GM12892 (cell line): ENCODE measurements at regions not wholly inside any gene's neighbourhood (a gene's known extent, or its start where the extent isn't known, plus 50 kb on each side); places are given as distances from the start of the nearest gene placed in this dataset.

Experiments used
- DNase-seq: peaks from one replicate; pipeline ENCODE4 v3.0.0; 2011; ENCODE audit not compliant: insufficient read length
- FAIRE-seq: peaks from 2 replicates; lab custom pipeline; 2011; peaks lifted over from hg19 to GRCh38; lab: Jason Lieb, UNC
- POLR2A ChIP-seq: IDR thresholded peaks from 2 replicates; pipeline ENCODE4 v1.6.1; 2011; ENCODE audit warnings: low read depth, low read length, control low read depth
- POLR2AphosphoS5 ChIP-seq: IDR thresholded peaks from 2 replicates; pipeline ENCODE4 v1.6.1; 2011; ENCODE audit warnings: low read depth, low read length, control low read depth
- TAF1 ChIP-seq: IDR thresholded peaks from 2 replicates; pipeline ENCODE4 v1.6.1; 2011; ENCODE audit warnings: low read depth, mild to moderate bottlenecking, control low read depth, low read length, borderline replicate concordance

DNA sequence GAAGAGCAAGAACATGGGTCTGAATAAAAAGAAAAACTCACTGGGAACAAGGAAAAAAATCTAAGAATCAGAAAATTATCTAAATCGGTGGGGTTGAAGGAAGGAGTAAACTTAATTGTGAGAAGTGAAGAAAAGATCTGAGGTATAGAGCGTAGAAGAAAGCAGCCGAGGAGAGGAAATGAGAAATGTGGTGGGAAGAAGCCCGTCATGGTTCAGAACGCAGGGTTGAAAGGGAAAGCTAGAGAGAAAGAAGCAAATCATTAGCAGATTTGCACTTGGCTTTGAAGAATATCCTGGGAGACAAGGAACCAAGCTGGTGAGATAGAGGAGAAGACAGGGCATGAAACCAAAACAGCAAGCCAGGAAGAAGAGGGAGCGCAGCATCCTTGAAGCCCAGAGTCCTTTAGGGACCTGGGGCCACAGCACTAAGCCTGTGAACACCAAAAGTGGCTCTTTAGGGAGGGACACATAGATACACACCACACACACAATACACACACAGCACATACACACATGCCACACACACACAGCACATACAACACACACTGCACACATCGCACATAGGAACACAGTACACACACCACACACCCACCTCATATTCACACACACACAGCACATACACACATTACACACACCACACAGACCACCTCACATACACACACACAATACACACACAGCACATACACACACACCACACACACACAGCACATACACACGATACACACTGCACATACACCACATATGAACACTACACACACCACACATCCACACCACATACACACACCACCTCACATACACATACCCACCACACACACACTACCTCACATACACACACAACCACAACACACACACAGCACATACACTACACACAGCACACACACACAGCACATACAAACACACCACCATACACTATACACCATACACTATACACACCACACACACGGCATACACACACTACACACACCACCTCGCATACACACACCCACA lies 274.6 kb downstream of the ETAA1 start:
- DNase-seq (no peak), FAIRE-seq (peak; percentile 83)
- TF ChIP-seq TAF1 (no peak), POLR2A (no peak), POLR2AphosphoS5 (no peak)

DNA sequence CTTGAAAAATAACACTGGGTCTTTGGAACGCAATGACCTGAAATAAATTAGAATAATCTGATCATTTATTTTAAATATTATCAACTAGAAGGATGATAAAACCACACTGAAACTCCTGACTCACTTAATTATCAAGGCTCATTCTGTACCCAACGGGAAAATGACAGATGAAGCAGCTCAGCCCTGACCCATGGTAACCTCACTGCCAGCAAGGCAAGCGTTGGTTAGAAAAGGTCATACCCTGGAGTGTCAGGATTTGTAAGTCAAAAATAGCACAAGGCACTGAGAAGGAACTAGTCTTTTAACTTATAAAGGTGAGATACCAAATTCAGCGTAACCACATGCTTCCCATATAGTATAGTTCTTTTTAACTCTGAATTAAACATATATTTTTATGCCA lies 277.5 kb downstream of the ETAA1 start:
- FAIRE-seq, result no peak
- no peak for TF ChIP-seq POLR2AphosphoS5
- no peak for TF ChIP-seq POLR2A
- TF ChIP-seq TAF1, result no peak
- no peak for DNase-seq

DNA sequence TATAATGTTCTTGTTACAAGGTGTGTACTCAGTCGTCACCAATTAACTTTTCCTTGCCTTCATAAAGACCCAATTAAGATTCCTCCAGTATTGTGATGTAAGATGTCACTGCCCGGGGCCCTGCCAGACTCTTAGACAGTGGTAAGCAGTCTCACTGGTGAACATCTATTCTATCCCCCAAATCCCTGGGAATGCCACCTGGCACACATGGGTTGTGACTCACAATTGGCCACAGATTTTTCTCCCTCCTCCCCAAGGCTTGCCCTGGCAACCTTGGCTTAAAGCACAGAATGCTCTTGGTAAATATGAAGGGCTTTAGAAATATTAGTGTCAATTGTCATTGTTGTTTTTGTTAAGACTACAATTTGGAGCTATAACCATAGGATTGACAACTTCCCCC lies 287.9 kb downstream of the ETAA1 start:
- TF ChIP-seq TAF1, result no peak
- TF ChIP-seq POLR2A, result no peak
- no peak for TF ChIP-seq POLR2AphosphoS5
- DNase-seq (no peak), FAIRE-seq (no peak)

DNA sequence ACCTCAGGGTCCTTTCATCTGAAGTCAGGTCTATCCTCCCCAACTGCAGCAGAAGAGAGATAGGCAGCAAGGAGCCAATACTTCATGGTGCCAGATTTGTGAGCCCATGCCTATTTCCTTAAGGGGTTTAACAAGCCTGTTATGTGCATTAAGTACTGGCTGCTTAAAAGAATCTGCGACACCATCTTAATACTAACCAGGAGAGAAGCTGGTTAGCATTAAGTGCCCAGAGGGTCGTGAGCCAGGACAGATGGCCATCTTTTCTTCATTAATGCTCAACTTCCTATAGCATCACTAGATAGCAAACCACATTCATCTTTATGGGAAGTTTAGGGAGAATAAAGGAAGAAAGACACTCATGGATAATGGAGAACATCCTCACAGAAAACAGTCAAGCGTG lies 289.1 kb downstream of the ETAA1 start:
- no peak for DNase-seq
- TF ChIP-seq TAF1 (no peak), POLR2AphosphoS5 (no peak), POLR2A (no peak)
- no peak for FAIRE-seq

DNA sequence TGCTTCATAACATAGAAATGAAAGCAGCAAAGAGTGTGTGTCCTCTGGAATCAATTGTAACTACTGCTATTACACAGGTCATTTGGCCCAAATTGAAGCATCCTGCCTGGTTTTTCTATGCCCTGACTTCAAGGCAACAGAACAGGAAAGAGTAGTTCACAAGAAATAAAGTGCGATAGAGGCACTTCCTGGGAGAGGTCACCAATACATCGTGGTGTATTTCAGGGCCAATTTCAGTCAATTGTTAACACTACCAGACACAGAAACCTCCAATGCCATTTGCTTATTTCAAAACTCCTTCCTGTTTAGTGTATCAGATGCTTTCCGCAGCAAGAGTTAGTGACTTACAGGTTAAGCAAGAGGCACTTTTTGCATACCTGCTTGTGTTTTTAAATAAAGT lies 292.1 kb downstream of the ETAA1 start:
- FAIRE-seq (no peak), DNase-seq (no peak)
- TF ChIP-seq TAF1, result no peak
- TF ChIP-seq POLR2A, result no peak
- TF ChIP-seq POLR2AphosphoS5, result no peak

DNA sequence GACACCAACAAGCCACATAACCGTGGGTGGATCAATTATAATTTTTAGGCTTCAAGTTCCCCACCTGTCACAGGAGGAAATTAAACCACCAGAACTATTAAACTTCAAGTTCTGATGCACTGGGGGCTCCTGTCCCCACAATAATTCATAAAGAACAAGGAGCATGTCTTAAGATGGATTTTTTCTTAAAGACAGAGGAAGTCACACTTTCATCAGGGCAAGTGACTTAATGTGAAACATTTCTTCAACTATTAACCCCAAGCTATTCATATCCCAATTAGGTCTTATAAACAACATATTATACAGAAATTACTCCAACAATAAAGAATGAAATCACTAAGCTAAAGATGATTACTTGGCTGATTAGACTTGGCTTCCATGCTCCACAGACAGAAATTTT lies 292.5 kb downstream of the ETAA1 start:
- FAIRE-seq (no peak), DNase-seq (no peak)
- TF ChIP-seq POLR2AphosphoS5 (no peak), TAF1 (no peak), POLR2A (no peak)

DNA sequence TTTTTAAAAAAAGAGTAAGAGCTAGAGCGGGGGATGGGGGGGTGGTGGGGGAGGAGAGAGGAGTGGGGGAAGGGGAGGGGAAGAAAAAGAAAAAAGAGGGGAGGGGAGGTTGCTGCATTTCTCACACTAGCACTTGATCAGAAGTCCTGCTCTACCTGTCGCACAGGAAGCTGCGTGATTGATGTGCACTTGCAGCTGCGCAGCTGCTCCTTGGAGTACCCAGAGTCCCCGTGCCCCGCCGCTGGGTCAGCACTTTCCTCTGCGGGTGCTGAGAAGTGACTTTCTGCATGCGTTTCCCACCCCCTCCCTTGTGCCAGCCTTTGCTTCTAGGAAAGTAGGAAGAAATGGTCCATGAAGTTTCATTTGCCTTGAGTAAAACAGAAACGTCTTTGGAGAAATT lies 297.3 kb downstream of the ETAA1 start:
- FAIRE-seq (no peak), DNase-seq (no peak)
- TF ChIP-seq POLR2AphosphoS5 (no peak), TAF1 (no peak), POLR2A (no peak)

DNA sequence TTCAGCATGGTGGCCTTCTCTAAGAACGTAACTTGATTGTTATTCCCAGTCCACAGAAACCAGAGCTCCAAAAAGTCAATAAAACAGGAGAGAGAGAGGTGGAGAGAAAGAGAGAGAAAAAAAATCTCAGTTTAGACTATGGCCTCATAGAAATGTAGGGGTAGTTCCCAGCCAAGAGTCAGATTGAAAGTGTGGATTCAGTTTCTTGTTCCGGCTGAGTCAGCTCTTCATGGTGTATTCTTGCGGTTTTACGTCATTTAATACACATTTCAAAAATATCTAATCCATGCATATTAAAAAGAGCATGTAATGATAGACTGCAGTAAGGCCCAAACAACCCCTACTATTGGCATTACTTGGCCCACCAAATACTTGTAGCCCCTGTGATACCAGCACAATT lies 303.9 kb downstream of the ETAA1 start:
- TF ChIP-seq POLR2AphosphoS5, result no peak
- TF ChIP-seq POLR2A, result no peak
- no peak for TF ChIP-seq TAF1
- DNase-seq, result no peak

DNA sequence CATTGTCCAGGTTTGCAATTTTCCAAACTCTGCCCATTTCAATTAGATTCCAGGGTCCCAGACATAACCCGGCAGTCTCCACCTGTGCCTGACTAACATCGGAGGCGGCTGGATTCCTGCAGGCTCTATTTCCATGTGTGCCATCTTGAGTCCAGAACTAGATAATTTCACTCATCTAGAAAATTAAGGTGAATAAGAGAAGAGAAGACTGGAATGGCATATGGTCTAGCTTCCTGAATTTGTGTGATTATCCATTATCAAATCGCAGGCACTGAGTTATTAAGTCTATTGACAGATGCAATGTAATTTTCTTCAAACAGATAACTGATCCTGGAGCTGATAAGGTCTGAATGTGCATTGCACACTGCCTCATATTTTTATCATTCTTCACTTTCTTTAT lies 305.2 kb downstream of the ETAA1 start:
- no peak for TF ChIP-seq TAF1
- no peak for TF ChIP-seq POLR2AphosphoS5
- no peak for TF ChIP-seq POLR2A
- no peak for FAIRE-seq
- DNase-seq, result no peak

More for the DNA sequence above, 303.9 kb downstream of the ETAA1 start:
- no peak for FAIRE-seq

DNA sequence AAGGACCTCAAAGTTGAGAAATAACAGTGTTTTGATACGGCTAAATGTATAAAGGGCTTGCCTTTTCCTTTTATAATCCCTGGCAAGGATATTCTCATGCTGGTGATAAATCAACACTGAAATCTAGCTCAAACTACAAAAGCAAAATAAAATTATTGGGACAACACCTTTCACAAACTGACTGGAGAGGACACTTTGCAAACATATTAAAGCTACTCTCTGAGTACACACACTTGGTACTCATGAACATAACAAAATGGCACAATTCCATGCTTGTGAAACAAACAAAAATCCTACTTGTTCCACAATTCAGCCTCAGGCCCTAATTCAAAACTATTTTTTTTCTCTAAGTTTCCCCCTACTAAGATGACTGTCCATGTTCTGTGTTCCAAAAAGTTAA lies 305.8 kb downstream of the ETAA1 start:
- DNase-seq (no peak), FAIRE-seq (no peak)
- TF ChIP-seq POLR2AphosphoS5, result no peak
- TF ChIP-seq POLR2A, result no peak
- TF ChIP-seq TAF1, result no peak

DNA sequence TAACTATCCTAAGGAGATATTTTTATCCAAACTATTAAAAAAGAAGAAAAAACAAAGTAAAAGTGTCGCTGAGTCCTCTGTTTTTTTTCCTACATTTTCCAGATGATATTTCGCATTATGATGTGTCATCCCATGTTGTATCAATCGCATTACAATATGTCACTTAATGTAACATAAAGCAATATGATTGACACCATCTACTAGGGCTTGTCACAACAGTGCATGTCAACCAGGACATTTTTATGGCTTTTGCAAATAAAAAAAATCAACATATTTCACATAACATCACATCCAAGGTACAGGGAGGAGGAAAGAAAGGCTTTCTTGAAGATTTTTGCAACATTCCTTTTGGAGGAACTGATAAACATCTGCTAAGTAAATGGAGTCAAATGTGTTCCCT lies 308.9 kb downstream of the ETAA1 start:
- FAIRE-seq (no peak), DNase-seq (no peak)
- TF ChIP-seq POLR2A, result no peak
- TF ChIP-seq TAF1, result no peak
- TF ChIP-seq POLR2AphosphoS5, result no peak

DNA sequence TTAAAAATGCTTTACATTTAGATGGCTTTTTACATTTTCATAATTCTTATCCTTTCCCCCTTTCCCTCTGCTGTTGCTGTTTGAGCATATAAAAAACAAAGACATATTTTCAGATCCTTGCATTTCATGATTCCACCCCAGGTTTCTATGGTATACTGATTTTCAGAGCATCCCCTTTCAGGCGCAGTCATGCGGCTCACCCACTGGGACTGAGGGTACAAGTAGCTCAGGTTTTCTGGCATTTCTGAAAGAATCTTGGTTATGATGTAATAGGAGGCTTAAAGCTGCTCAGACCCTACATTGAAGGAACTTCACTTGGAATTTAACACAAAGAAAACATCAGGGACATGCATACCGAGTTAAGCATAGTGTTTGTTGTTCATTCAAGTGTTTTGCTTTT lies 310.8 kb downstream of the ETAA1 start:
- no peak for DNase-seq

DNA sequence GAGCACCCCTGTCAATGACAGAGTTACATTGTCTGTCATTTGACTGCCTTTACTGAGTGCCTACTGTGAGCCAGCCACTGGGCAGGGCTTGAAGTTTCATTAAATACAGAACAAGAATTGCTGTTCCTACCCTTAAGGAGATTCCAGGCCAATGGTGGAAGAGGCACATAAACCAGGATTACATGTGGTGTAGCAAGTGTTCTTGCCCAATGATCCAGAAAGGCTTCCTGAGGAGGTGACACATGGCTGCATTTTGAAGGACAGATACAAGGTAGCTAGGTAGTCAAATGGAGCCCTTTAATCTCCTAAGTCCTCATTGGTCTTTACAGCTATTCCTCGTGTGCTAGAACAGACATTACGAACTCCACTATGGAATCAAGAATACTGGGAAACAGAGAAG lies 312.7 kb downstream of the ETAA1 start:
- DNase-seq (no peak), FAIRE-seq (no peak)
- TF ChIP-seq POLR2A, result no peak

More for the DNA sequence above, 310.8 kb downstream of the ETAA1 start:
- no peak for FAIRE-seq
- TF ChIP-seq POLR2A (no peak), TAF1 (no peak), POLR2AphosphoS5 (no peak)
